AML-193 (cell line): ENCODE measurements at regions not wholly inside any gene's neighbourhood (a gene's known extent, or its start where the extent isn't known, plus 50 kb on each side); places are given as distances from the start of the nearest gene placed in this dataset.
"Not testable (repeated sequence)": the region's sequence is repeated elsewhere in the genome, so short reads cannot be mapped to it uniquely, and the experiment has no call there.

ENCODE experiments used
- DNase-seq, 2 experiments: peaks; one replicate each; lab custom pipeline; 2025; lab: John Stamatoyannopoulos, UW

DNA sequence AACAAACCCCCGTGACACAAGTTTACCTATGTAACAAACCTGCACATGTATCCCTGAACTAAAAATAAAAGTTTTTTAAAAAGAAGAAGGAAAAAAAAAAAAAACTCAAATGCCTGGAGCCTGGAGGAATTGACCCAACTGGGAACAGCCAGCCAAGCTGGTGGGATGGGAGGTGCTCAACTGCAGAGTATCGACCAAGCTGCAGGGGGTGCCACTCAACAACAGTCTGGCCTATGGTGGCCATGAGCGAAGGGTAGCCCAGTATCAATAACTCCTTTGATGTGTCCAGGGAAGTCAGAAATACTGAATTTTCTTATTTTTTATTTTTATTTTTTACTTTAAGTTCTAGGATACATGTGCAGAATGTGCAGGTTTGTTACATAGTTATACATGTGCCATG, 310.3 kb upstream of the DLGAP1 start:
- DNase-seq: no peak

DNA sequence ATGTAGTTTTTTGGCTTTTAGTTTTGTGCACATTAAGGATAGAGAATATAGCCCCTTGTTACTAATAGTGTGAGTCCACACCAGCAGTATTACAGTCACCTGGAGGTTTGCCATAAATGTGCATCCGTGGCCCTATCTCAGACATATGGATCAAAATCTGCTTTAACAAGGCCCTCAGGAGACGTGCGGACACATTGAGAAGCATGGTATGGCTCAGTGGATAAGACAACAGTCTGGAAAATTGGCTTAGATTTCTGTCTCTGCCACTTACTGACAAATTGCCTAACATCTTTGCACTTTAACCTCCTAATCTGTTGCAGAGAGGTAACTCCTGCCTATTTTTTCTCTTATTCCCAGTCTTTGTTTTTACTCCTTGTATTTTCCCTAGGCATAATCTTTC, 307.2 kb upstream of the DLGAP1 start:
- no peak for DNase-seq

GRCh38 chr18:4758980-4759379, 303.9 kb upstream of the DLGAP1 start:
- DNase-seq: no peak

GRCh38 chr18:4755848-4756247, 300.7 kb upstream of the DLGAP1 start:
- DNase-seq: no peak

- not testable (repeated sequence) for DNase-seq
Measured at GRCh38 chr18:4753151-4753550, 298.0 kb upstream of the DLGAP1 start.

GRCh38 chr18:4751523-4751922, 296.4 kb upstream of the DLGAP1 start:
- no peak for DNase-seq

GRCh38 chr18:4750393-4751346, 295.6 kb upstream of the DLGAP1 start:
- DNase-seq: no peak

DNA sequence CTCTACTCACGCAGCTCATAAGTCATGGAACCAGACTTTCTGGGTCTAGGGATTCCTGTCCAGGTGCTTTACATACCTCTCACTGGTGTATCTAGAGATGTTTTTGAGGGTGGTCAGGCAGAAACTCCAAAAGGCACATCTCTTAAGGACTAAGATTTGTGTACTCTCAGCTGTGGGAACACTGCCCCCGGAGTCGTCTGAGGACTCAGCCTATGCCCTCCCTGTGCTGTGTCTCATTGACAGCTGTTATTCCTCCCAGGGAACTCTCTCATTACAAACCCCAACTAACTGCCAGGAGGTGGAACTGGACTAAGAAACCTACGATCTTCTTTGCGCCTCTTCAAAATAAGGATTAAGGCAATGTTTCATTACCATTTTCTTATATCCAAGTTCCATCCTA, 293.9 kb upstream of the DLGAP1 start:
- no peak for DNase-seq

GRCh38 chr18:4734903-4735302, 279.8 kb upstream of the DLGAP1 start:
- no peak for DNase-seq

DNA sequence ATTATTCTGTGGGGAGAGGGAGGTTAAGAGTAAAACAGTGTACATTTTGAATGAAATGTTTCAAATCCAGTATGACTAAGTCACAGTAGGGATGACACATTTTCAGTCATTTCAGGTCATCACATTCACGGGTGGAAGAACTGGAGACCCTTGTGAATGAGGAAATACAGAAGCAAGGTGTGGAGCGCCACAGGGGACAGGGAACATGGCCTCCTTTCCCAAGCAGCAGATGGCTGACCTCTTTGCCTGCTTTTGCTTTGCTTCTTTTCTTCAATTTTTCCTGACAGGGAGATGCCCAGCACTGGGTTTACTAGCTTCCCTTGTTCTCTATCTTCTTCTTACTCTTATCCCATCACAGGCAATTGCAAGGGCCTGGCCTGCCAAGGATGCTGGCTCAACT, 278.9 kb upstream of the DLGAP1 start:
- no peak for DNase-seq

GRCh38 chr18:4721545-4721944, 266.4 kb upstream of the DLGAP1 start:
- DNase-seq: no peak

- DNase-seq: no peak
Measured at GRCh38 chr18:4720518-4720917, 265.4 kb upstream of the DLGAP1 start.

- DNase-seq: no peak
Measured at GRCh38 chr18:4705894-4706293, 250.8 kb upstream of the DLGAP1 start.

- DNase-seq: no peak
Measured at GRCh38 chr18:4704781-4705180, 249.7 kb upstream of the DLGAP1 start.

GRCh38 chr18:4691836-4692235, 236.7 kb upstream of the DLGAP1 start:
- no peak for DNase-seq

GRCh38 chr18:4678685-4679084, 223.6 kb upstream of the DLGAP1 start:
- DNase-seq: not testable (repeated sequence)

- no peak for DNase-seq
Measured at GRCh38 chr18:4677006-4677405, 221.9 kb upstream of the DLGAP1 start.

DNA sequence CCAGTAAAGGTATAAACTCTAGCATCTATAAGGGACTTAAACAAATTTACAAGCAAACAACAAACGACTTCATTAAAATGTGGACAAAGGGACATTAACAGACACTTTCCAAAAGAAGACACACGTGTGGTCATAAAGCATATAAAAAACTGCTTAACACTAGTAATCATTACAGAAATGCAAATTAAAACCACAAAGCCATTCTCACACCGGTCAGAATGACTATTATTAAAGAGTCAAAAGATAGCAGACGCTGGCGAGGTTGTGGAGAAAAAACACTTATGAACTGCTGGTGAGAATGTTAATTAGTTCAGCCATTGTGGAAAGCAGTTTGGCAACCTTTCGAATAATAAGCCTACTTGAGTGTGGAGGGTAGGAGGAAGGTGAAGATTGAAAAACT, 217.1 kb upstream of the DLGAP1 start:
- DNase-seq: no peak

GRCh38 chr18:4658804-4659203, 203.7 kb upstream of the DLGAP1 start:
- DNase-seq: no peak

- no peak for DNase-seq
Measured at GRCh38 chr18:4653418-4653817, 198.3 kb upstream of the DLGAP1 start.

GRCh38 chr18:4641771-4642368, 186.8 kb upstream of the DLGAP1 start:
- no peak for DNase-seq

- no peak for DNase-seq
Measured at GRCh38 chr18:4640349-4641012, 185.4 kb upstream of the DLGAP1 start.
